Ovary (tissue), 7 donors: ENCODE measurements at regions not wholly inside any gene's neighbourhood (a gene's known extent, or its start where the extent isn't known, plus 50 kb on each side); places are given as distances from the start of the nearest gene placed in this dataset.

Experiments used
- DNase-seq, 5 donors: peaks; one replicate each; pipeline ENCODE4 v3.0.0-alpha.2; 2019 to 2020
- H3K27ac ChIP-seq, 2 donors: fragments of 200-600 bp; one replicate each; pipeline versions ENCODE4 v1.5.1 to v1.8.0; 2019 to 2022
- H3K27me3 ChIP-seq: fragments of 200-600 bp; one replicate; pipeline ENCODE4 v1.8.0; 2022
- H3K36me3 ChIP-seq: fragments of 200-600 bp; sonication (generic); one replicate; pipeline ENCODE4 v1.5.1; 2019
- H3K4me1 ChIP-seq: one replicate; pipeline ENCODE4 v1.8.1; 2013; ENCODE audit warnings: mild to moderate bottlenecking, moderate library complexity; ENCODE audit not compliant: insufficient read depth
- H3K4me3 ChIP-seq: fragments of 200-600 bp; sonication (generic); one replicate; pipeline ENCODE4 v1.5.1; 2017
- H3K9me3 ChIP-seq, 2 donors: fragments of 200-600 bp in 1 of 2; sonication (generic) in 1 of 2; one replicate each; pipeline versions ENCODE4 v1.5.1 to v1.8.1; 2013 to 2019; ENCODE audit warnings: mild to moderate bottlenecking in 1 of 2, moderate library complexity in 1 of 2
- EP300 ChIP-seq: sonication (generic); formaldehyde crosslinking; IDR thresholded peaks from one replicate; pipeline ENCODE4 v1.6.1; 2017; ENCODE audit warnings: antibody characterized with exemption
- POLR2A ChIP-seq: fragments of 450-650 bp; IDR thresholded peaks from one replicate; pipeline ENCODE4 v1.6.1; 2017; ENCODE audit warnings: antibody characterized with exemption, mild to moderate bottlenecking, moderate library complexity
- WGBS, 3 donors: extraction: QIAGEN DNeasy Blood & Tissue Kit in 1 of 3; methylation state at CpG; one replicate each; pipeline versions ENCODE4 v1.1.5 to v1.1.7; 2013 to 2017; 5-methylcytosine and 5-hydroxymethylcytosine counted together
- intact Hi-C, 4 donors: fragments of 100-400 bp; cut with DNase I; formaldehyde crosslinking; loops; one replicate each; pipeline versions ENCODE4 v1.11.0 to v1.15.1; 2022 to 2023
- TF ChIP-seq, protein P1 (sequence below), 3 donors: fragments of 450-650 bp in 2 of 3; fragments of 200-600 bp in 1 of 3; IDR thresholded peaks; one replicate each; pipeline versions ENCODE4 v1.5.1 to v1.8.0; 2016 to 2022; ENCODE audit warnings: antibody characterized with exemption in 3 of 3, mild to moderate bottlenecking in 1 of 3
- donor health status: DM: no; HTN: no; CAD: no; lungs with moderate emphysema.
- donor health status: DM: no; HTN: no; CAD: no.
- donor health status: Bipolar disorder and iron deficiency.
- donor health status: DM: no; HTN: no; CAD: no.
- donor health status: DM: yes; HTN: yes; CAD: no.

- no peak overlapping the region for H3K4me3 ChIP-seq
- no peaks in the 10 kb centered on the region for H3K4me1 ChIP-seq
- no peak for DNase-seq
- H3K36me3 ChIP-seq: no peaks in the 10 kb centered on the region
- H3K27ac ChIP-seq: no peak overlapping the region
- intact Hi-C loops: no loop called here
- WGBS, 3 donors: 3 to 5% (median 3%) methylated on average over 3 of the region's 3 CpGs
- no peaks in the 10 kb centered on the region for H3K9me3 ChIP-seq
- H3K27me3 ChIP-seq: no peaks in the 10 kb centered on the region
- no peak for TF ChIP-seq POLR2A
- no peak for TF ChIP-seq EP300
- TF ChIP-seq, protein P1, sequence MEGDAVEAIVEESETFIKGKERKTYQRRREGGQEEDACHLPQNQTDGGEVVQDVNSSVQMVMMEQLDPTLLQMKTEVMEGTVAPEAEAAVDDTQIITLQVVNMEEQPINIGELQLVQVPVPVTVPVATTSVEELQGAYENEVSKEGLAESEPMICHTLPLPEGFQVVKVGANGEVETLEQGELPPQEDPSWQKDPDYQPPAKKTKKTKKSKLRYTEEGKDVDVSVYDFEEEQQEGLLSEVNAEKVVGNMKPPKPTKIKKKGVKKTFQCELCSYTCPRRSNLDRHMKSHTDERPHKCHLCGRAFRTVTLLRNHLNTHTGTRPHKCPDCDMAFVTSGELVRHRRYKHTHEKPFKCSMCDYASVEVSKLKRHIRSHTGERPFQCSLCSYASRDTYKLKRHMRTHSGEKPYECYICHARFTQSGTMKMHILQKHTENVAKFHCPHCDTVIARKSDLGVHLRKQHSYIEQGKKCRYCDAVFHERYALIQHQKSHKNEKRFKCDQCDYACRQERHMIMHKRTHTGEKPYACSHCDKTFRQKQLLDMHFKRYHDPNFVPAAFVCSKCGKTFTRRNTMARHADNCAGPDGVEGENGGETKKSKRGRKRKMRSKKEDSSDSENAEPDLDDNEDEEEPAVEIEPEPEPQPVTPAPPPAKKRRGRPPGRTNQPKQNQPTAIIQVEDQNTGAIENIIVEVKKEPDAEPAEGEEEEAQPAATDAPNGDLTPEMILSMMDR (IDR thresholded peaks at IDR 0.05): no peak
Measured at GRCh38 chr18:57220480-57220879, 73.6 kb downstream of the BOD1L2 start.

- Histone ChIP-seq H3K27me3 (no peaks in the 10 kb centered on the region), H3K36me3 (no peaks in the 10 kb centered on the region), H3K9me3 (no peaks in the 10 kb centered on the region), H3K4me3 (no peak overlapping the region), H3K4me1 (no peaks in the 10 kb centered on the region), H3K27ac (no peak overlapping the region)
- 32 to 50% (median 46%) methylated on average over 9 of the region's 9 CpGs for WGBS, 3 donors
- intact Hi-C loops: no loop called here
- TF ChIP-seq, protein P1 (IDR thresholded peaks at IDR 0.05): no peak
- no peak for TF ChIP-seq POLR2A
- TF ChIP-seq EP300: no peak
- DNase-seq: no peak
Measured at GRCh38 chr18:57220930-57221483, 74.1 kb downstream of the BOD1L2 start.

- Histone ChIP-seq H3K4me3 (no peak overlapping the region), H3K27ac (no peak overlapping the region), H3K4me1 (no peaks in the 10 kb centered on the region), H3K9me3 (no peaks in the 10 kb centered on the region), H3K27me3 (no peaks in the 10 kb centered on the region), H3K36me3 (no peaks in the 10 kb centered on the region)
- 45 to 58% (median 49%) methylated on average over 4 of the region's 4 CpGs for WGBS, 3 donors
- no peak for DNase-seq
- intact Hi-C loops: no loop called here
- TF ChIP-seq POLR2A: no peak
- no peak for TF ChIP-seq EP300
- TF ChIP-seq, protein P1 (IDR thresholded peaks at IDR 0.05): no peak
Measured at GRCh38 chr18:57223144-57223870, 76.4 kb downstream of the BOD1L2 start.

- no peaks in the 10 kb centered on the region for H3K4me1 ChIP-seq
- no peaks in the 10 kb centered on the region for H3K36me3 ChIP-seq
- intact Hi-C loops: no loop called here
- no peak for DNase-seq
- TF ChIP-seq EP300 (no peak), POLR2A (no peak)
- TF ChIP-seq, protein P1 (IDR thresholded peaks at IDR 0.05): no peak
- no peaks in the 10 kb centered on the region for H3K27me3 ChIP-seq
- no peaks in the 10 kb centered on the region for H3K9me3 ChIP-seq
- 7 to 14% (median 9%) methylated on average over 7 of the region's 7 CpGs for WGBS, 3 donors
- no peak overlapping the region for H3K27ac ChIP-seq
- no peak overlapping the region for H3K4me3 ChIP-seq
Measured at GRCh38 chr18:57230861-57231585, 84.1 kb downstream of the BOD1L2 start.
